GM12892 (cell line): ENCODE measurements at regions not wholly inside any gene's neighbourhood (a gene's known extent, or its start where the extent isn't known, plus 50 kb on each side); places are given as distances from the start of the nearest gene placed in this dataset.

ENCODE experiments used
- POLR2A ChIP-seq: IDR thresholded peaks from 2 replicates; pipeline ENCODE4 v1.6.1; 2011; ENCODE audit warnings: low read depth, low read length, control low read depth
- POLR2AphosphoS5 ChIP-seq: IDR thresholded peaks from 2 replicates; pipeline ENCODE4 v1.6.1; 2011; ENCODE audit warnings: low read depth, low read length, control low read depth
- TAF1 ChIP-seq: IDR thresholded peaks from 2 replicates; pipeline ENCODE4 v1.6.1; 2011; ENCODE audit warnings: low read depth, mild to moderate bottlenecking, control low read depth, low read length, borderline replicate concordance

- TF ChIP-seq POLR2A (no peak), POLR2AphosphoS5 (no peak), TAF1 (no peak)
Observed at GRCh38 chr2:5926871-5927512, 234.8 kb downstream of the SOX11 start.
